Duodenal mucosa (tissue), 2 donors: ENCODE measurements at regions not wholly inside any gene's neighbourhood (a gene's known extent, or its start where the extent isn't known, plus 50 kb on each side); places are given as distances from the start of the nearest gene placed in this dataset.
"Not testable (repeated sequence)": the region's sequence is repeated elsewhere in the genome, so short reads cannot be mapped to it uniquely, and the experiment has no call there.

Experiments used
- H3K27ac ChIP-seq: one replicate; pipeline ENCODE4 v1.7.0; 2013; ENCODE audit warnings: low read depth, low read length
- H3K27me3 ChIP-seq, 2 donors: one replicate each; pipeline ENCODE4 v1.7.0; 2013; ENCODE audit warnings: low read length in 2 of 2, control low read depth in 1 of 2; ENCODE audit not compliant: insufficient read depth in 2 of 2, control insufficient read depth in 1 of 2
- H3K36me3 ChIP-seq, 2 donors: one replicate each; pipeline ENCODE4 v1.7.0; 2013; ENCODE audit warnings: low read length in 2 of 2, control low read depth in 1 of 2; ENCODE audit not compliant: insufficient read depth in 2 of 2, control insufficient read depth in 1 of 2
- H3K4me1 ChIP-seq, 2 donors: one replicate each; pipeline ENCODE4 v1.7.0; 2013; ENCODE audit warnings: low read length in 2 of 2, control low read depth in 1 of 2; ENCODE audit not compliant: insufficient read depth in 2 of 2, control insufficient read depth in 1 of 2
- H3K4me3 ChIP-seq, 2 donors: one replicate each; pipeline ENCODE4 v1.7.0; 2013; ENCODE audit warnings: low read length in 2 of 2, low read depth in 1 of 2
- H3K9ac ChIP-seq, 2 donors: one replicate each; pipeline ENCODE4 v1.7.0; 2013; ENCODE audit warnings: low read length in 2 of 2, low read depth in 1 of 2
- H3K9me3 ChIP-seq, 2 donors: one replicate each; pipeline ENCODE4 v1.7.0; 2013; ENCODE audit warnings: low read length in 2 of 2, control low read depth in 1 of 2; ENCODE audit not compliant: control insufficient read depth in 1 of 2

DNA sequence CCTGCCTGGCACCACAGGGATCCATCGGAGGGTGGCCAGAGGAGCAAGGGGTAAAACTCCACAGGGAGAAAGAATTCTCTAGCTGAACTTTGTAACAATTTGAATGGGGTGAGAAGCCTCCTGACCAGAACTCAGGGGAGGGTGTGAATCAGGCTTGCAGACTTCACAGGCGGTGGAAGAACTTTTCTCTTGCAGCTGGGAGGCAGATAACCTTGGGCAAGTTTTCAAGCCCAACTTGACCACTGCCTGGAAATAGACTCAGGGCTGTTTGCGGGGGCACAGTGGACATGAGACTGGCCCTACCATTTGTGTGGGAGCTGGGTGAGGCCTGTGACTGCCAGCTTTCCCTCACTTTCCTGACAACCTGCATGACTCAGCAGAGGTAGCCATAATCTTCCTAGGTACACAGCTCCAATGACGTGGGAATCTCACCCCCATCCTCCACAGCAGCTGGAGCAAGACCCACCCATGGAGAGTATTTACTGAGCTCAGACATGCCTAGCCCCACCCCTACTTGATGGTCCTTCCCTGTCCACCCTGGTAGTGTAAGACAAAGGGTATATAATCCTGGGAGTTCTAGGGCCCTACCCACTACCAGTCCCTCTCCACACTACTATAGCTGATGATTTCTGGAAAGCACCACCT lies 210.0 kb upstream of the AGTR2 start:
- no peaks in the 10 kb centered on the region for H3K9me3 ChIP-seq
- no peaks in the 10 kb centered on the region for H3K27me3 ChIP-seq
- H3K9ac ChIP-seq, result no peak overlapping the region
- H3K4me1 ChIP-seq, result no peaks in the 10 kb centered on the region
- no peak overlapping the region for H3K4me3 ChIP-seq
- H3K36me3 ChIP-seq, result no peaks in the 10 kb centered on the region
- no peak overlapping the region for H3K27ac ChIP-seq

DNA sequence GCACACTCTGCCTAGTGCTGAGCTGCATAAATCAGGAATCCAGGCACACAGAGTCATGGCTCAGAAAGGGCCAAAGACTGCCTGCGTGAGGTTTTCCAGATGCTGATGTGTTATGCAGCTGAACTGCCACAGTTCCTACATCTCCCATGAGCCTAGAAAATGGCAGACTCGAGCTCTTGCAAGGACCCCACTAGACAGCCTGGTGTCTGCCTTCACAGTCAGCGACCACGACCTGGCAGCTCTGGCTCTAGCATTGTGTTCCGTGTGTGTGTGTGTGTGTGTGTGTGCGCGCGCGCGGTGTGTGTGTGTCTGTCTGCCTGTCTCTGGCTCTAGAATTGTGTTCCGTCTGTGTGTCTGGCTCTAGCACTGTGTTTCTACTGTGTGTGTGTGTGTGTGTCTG lies 203.6 kb upstream of the AGTR2 start:
- Histone ChIP-seq H3K4me3 (no peak overlapping the region), H3K27me3 (no peaks in the 10 kb centered on the region), H3K27ac (no peak overlapping the region), H3K4me1 (no peaks in the 10 kb centered on the region), H3K36me3 (no peaks in the 10 kb centered on the region), H3K9me3 (no peaks in the 10 kb centered on the region), H3K9ac (no peak overlapping the region)

DNA sequence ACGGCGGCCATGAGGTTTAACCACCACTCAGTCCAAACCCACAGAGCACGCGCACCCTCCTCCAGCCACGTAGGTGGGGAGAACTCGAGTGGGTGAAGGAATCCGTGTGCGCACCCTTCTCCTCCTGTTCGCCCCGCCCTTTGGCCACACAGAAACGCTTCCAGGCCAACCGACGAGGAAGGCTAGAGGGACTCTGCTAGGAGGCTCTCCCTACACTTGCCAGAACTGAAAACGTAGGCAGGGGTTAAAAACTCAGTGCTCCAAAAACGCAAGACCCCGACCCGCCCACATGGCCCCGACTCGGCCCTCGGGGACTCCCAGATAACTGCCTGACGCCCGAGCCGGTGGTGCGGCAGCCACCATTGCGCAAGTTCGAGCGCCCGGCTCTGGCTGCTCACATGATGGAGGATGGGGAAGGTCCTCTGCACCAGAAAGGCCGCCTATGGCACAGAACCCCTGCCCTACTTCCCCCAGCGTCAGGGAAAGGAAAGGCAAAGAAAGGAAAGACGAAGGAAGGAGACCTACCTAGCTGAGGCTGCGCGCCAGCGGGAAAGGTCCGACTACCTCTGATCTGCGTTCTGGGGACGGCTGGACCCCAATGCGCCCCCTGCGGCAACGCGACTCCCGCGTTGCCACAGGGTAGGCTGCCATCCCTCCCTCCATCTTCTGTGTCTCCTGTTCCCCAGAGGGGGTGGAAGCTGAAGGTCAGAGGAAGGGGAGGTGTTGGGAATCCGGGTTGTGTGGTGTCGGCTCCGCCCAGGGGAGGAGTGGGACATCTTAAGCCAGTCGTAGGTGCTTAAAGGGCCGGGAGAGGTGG lies 201.9 kb upstream of the AGTR2 start:
- H3K4me3 ChIP-seq, result peak overlapping the region; percentile 74 to 76
- no peaks in the 10 kb centered on the region for H3K9me3 ChIP-seq
- H3K36me3 ChIP-seq, result no peaks in the 10 kb centered on the region
- peak overlapping the region; percentile 25 to 56 for H3K9ac ChIP-seq
- no peaks in the 10 kb centered on the region for H3K27me3 ChIP-seq
- H3K27ac ChIP-seq, result no peak overlapping the region
- H3K4me1 ChIP-seq, result no peaks in the 10 kb centered on the region

DNA sequence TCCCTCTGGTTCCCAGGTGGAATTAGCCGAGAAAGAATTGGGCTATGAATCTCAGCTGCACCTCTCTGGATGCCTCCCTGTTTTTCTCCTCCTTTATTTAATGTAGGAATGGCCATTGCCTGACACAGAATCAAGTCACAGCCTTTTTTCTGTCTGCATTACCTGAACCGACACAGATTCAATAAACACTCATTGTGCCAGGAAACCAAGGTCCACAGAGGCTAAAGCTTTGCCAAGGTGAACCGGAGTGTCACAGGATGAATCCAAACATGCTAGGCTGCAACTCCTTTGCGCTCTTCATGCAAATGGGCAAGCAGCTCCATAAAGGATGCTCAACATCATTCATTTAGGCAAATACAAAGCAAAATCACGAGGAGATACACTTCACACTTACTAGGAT lies 199.8 kb upstream of the AGTR2 start:
- Histone ChIP-seq H3K9me3 (no peaks in the 10 kb centered on the region), H3K27me3 (no peaks in the 10 kb centered on the region), H3K27ac (no peak overlapping the region), H3K36me3 (no peaks in the 10 kb centered on the region), H3K4me1 (no peaks in the 10 kb centered on the region), H3K4me3 (no peak overlapping the region), H3K9ac (no peak overlapping the region)

DNA sequence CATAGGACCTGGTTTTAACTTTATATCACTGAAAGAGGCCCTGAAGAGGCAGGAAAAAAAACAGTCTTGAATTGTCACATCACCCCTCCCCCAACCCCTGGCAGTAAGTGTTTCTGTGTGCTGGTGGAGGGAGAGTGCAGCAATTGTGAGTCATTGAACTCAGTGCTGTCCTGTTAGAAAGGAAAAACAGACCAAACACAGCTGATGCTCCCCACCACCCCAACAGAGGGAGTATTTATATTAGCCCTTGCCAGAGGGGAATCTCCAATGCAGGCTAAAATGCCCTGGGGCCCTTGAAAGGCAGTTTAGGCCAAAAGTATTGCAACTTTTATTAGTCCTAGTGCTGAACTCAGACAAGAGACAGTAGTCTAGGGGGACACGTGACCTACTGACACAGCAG lies 197.8 kb upstream of the AGTR2 start:
- H3K4me3 ChIP-seq, result no peak overlapping the region
- no peak overlapping the region for H3K27ac ChIP-seq
- no peaks in the 10 kb centered on the region for H3K9me3 ChIP-seq
- H3K9ac ChIP-seq, result no peak overlapping the region
- no peaks in the 10 kb centered on the region for H3K36me3 ChIP-seq
- H3K27me3 ChIP-seq, result no peaks in the 10 kb centered on the region
- no peaks in the 10 kb centered on the region for H3K4me1 ChIP-seq

DNA sequence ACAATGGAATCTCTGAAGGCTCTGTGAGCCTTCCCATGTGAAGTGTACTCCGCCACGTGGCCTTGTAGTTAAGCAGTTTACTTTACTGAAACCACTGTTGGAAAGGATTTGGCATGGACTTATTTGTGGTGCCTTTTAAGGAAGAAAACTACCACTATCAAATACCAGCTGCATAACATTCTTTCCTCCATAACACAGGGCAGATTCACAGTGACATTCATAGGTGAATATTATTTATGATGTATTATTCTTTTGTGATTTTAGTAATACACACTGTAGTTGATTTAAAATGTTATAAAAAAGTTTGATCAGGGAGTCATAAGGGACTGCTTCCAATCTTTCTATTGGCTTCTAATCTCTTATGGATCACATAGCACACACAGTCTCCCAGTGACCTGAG lies 192.5 kb upstream of the AGTR2 start:
- H3K9ac ChIP-seq, result no peak overlapping the region
- no peak overlapping the region for H3K4me3 ChIP-seq
- no peaks in the 10 kb centered on the region for H3K4me1 ChIP-seq
- H3K9me3 ChIP-seq, result no peaks in the 10 kb centered on the region
- H3K27me3 ChIP-seq, result no peaks in the 10 kb centered on the region
- H3K27ac ChIP-seq, result no peak overlapping the region
- no peaks in the 10 kb centered on the region for H3K36me3 ChIP-seq

DNA sequence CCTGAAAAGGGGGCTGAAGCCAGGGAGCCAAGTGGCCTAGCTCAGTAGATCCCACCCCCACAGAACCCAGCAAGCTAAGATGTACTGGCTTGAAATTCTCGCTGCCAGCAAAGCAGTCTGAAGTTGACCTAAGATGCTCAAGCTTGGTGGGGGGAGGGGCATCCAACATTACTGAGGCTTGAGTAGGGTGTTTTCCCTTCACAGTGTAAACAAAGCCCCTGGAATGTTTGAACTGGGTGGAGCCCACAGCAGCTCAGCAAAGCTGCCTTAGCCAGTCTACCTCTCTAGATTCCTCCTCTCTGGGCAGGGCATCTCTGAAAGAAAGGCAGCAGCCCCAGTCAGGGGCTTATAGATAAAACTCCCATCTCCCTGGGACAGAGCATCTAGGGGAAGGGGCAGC lies 187.4 kb upstream of the AGTR2 start:
- not testable (repeated sequence) for H3K9ac ChIP-seq, H3K9me3 ChIP-seq, H3K27ac ChIP-seq, H3K27me3 ChIP-seq, H3K4me3 ChIP-seq, H3K36me3 ChIP-seq, H3K4me1 ChIP-seq

DNA sequence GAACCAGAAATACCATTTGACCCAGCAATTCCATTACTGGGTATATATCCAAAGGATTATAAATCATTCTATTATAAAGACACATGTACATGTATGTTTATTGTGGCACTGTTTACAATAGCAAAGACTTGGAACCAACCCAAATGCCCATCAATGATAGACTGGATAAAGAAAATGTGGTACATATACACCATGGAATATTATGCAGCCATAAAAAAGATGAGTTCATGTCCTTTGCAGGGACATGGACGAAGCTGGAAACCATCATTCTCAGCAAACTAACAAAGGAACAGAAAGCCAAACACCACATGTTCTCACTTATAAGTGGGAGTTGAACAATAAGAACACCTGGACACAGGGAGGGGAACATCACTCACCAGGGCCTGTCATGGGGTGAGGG lies 183.1 kb upstream of the AGTR2 start:
- H3K4me3 ChIP-seq, H3K9ac ChIP-seq, H3K9me3 ChIP-seq, H3K4me1 ChIP-seq, H3K27ac ChIP-seq, H3K27me3 ChIP-seq, H3K36me3 ChIP-seq: not testable (repeated sequence)

DNA sequence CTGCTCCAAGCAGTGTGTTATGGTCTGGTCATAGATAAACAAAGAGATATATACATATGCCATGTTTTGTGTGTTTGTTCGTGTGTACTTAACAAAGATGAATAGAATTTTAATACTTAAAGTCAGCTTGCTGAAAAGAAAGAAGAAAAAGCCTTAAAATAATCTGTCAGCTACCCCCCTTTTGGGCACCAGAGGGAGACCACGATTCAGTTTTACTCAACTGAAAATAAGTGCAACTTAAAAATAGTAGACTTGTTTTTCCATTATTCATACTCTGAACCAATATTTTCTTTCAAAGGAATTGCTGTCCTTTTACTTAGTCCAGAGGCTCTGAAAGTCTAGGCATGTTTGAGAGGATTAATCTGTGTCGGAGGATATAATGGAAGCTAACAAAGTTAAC lies 181.7 kb upstream of the AGTR2 start:
- H3K9ac ChIP-seq, result no peak overlapping the region
- H3K4me3 ChIP-seq, result no peak overlapping the region
- no peak overlapping the region for H3K27ac ChIP-seq
- no peaks in the 10 kb centered on the region for H3K9me3 ChIP-seq
- no peaks in the 10 kb centered on the region for H3K36me3 ChIP-seq
- no peaks in the 10 kb centered on the region for H3K4me1 ChIP-seq
- no peaks in the 10 kb centered on the region for H3K27me3 ChIP-seq

DNA sequence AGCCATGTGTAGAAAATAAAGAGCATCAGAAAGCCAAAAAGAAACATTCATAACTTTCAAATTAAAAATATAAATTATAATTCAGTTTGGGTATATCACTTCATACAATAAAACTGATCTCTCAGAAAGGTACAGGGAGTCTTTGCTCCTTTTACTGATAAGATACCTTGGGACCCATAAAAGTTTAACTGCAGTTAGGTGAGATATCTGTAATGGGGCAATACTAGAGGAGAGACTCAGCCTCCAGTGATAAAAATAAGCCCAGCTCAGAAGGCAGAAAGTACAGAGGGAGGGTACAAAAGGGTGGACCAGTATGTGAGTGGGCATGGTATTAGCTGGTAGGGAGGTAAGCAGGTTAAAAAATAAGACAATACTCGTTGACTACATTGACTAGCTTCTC lies 180.9 kb upstream of the AGTR2 start:
- no peak overlapping the region for H3K9ac ChIP-seq
- H3K27ac ChIP-seq, result no peak overlapping the region
- no peaks in the 10 kb centered on the region for H3K36me3 ChIP-seq
- H3K4me3 ChIP-seq, result no peak overlapping the region
- no peaks in the 10 kb centered on the region for H3K4me1 ChIP-seq
- no peaks in the 10 kb centered on the region for H3K27me3 ChIP-seq
- H3K9me3 ChIP-seq, result no peaks in the 10 kb centered on the region
